GM19023 (cell line): ENCODE measurements at regions not wholly inside any gene's neighbourhood (a gene's known extent, or its start where the extent isn't known, plus 50 kb on each side); places are given as distances from the start of the nearest gene placed in this dataset.
"Not testable (repeated sequence)": the region's sequence is repeated elsewhere in the genome, so short reads cannot be mapped to it uniquely, and the experiment has no call there.

Experiments
- ATAC-seq: cut with Tn5 transposase; IDR thresholded peaks from one replicate; pipeline ENCODE4 v1.9.1; 2021; ENCODE audit warnings: mild to moderate bottlenecking, moderate library complexity; ENCODE audit not compliant: unreplicated experiment

DNA sequence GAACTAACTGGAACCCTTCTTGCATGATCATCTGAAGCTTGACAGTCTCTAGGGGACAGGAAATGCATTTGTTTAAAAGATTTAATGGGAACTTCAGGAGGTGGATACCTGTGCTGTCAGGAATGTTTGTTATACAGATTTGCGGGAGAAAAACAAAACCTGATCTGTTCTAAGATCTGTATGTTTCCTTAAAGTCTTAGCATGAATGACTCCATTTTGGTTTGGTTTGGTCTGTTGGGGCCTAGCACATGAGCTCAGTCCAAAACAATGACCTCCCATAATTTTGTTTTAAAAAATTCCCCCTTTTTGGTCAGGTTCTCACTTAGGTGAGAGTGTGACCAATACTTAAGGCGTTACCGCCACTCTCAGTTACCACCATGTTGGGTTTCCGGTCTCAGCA, 138.7 kb downstream of the AKR1D1 start:
- ATAC-seq, result no peak

DNA sequence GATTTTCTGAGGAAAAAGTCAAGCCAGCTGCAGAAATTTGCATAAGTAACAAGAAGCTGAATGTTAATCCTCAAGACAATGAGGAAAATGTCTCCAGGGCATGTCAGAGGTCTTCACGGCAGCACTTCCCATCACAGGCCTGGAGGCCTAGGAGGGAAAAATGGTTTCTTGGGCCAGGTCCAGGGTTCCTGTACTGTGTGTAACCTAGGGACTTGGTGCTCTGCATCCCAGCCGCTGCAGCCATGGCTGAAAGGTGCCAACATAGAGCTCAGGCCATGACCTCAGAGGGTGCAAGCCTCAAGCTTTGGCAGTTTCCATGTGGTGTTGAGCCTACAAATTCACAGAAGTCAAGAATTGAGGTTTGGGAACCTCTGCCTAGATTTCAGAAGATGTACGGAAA, 144.1 kb downstream of the AKR1D1 start:
- ATAC-seq, result not testable (repeated sequence)

DNA sequence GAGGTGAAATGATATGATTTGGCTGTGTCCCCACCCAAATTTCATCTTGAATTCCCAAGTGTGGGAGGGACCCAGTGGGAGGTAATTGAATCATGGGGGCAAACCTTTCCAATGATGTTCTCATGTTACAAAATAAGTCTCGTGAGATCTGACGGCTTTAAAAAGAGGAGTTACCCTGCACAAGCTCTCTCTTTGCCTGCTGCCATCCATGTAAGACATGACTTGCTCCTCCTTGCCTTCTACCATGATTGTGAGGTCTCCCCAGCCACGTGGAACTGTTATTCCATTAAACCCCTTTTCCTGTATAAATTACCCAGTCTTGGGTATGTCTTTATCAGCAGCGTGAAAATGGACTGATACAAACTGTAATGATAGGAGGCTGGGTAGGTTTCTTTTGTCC, 145.1 kb downstream of the AKR1D1 start:
- ATAC-seq, result not testable (repeated sequence)

DNA sequence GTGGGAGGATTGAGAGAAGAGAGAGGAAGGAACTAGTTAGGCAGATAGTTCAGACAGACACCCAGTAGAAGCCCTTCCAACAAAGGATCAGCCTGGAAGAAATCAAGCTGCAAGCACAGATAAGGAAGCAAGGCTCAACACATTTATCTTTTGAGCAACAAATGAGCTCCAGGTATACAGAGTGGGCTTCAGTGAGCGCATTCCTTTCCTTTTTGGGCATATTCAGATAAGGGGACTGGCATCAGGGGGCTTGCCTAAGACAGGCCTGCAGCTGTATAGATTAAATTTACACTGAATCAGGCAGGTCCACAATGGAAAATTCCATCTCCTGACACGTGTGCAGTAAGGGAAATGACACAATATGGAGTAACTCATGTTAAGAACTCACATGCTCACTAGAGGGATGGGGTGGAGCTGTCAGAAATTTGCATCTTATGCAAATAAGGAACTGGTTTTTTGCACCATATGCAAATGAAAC, 147.2 kb downstream of the AKR1D1 start:
- no peak for ATAC-seq

DNA sequence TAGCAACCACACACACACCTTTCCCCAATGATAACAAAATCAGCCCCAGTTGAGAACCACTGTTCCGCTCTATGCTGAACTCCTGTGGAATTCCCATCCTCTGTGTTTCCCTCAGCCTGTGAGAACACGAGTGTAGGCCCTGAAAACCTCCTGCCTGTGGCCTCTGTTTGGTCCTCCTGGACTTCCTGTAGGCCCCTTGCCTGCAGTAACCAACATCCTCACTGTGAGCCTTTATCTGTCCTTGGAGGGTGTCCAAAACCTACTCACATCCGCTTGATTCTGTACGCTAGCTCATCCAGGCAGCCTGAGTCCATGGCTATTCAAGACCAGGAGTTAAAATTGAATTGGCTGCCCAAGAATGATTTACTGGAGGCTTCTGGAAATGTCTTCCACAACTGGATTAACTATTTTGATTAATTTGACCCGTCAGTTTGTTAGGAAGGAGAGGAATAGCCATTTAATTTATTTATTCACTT, 149.8 kb downstream of the AKR1D1 start:
- no peak for ATAC-seq

DNA sequence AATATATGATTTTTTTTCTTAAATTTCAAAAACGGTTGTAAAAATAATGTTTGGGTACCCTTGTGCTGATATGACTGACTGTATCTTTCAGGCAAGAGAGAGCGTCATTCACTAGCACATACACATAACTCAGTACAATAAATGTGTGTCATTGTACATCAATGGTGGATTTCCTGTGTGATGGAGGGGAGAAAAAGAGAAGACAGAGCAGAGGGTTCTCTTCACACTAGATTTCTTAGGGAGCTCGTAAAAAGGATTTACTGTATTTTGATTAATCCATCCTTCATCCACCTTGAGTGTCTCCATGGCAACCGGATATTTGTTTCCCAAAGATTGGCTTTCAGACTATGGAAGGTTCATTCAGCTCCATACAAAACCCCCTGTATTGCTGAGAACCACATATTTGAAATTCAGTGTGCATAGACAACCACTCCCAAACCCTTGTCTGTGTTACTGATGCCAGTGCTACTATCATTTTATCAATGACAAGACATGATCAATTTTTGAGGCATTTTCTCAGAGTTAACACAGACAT, 150.6 kb downstream of the AKR1D1 start:
- no peak for ATAC-seq

DNA sequence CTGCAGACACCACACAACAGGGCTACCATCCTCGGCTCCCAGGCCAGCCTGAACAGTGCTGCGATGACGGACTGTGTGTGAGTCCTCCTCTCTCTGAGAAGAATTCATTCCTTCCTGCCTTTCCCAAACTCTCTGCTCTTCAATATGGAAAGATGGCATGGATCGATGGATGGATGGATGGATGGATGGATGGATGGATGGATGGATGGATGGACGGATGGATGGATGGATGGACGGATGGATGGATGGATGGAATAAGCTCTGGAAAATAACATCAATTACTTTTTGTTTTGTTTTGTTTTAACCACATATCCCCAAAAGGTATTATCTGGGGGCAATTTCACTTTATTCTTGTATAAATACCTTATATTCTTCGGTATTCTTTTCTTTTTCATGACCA, 151.9 kb downstream of the AKR1D1 start:
- ATAC-seq, result no peak

DNA sequence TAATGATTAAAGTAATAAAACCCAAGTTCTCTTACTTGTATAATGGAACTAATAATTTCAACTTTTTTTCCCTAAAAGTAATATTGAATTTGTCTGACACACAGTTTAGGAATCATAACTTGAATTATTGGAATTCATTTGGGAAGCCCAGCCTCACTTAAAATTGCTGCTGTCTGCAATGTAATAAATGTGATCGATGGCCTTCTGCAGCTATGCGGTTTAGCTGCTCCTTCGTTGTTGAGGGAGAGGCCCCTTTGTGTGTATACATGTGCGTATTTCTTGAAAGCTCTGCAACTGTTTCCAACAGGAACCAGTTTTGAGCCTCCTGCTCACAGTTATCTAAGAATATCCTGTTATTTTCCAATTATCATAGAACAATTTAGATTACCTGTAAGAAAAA, 152.5 kb downstream of the AKR1D1 start:
- no peak for ATAC-seq

DNA sequence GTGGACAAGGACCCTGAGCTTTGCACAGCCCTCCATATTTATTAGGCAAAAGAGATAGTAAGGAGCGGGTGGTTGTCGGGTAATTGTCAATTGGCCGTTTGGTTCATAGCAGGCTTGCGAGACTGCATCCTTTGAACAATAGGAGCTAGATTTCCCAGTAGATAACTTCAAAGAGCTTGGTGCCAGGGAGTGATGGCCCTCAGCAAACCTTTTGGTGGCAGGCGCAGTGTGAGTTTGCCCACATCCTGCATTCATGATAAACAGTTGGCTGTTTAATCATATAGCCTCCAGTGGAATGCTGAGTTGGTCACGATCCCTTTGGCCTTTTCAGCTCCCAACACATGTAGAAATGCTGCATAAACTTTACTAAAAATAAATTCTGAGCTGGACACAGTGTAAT, 156.9 kb downstream of the AKR1D1 start:
- no peak for ATAC-seq

DNA sequence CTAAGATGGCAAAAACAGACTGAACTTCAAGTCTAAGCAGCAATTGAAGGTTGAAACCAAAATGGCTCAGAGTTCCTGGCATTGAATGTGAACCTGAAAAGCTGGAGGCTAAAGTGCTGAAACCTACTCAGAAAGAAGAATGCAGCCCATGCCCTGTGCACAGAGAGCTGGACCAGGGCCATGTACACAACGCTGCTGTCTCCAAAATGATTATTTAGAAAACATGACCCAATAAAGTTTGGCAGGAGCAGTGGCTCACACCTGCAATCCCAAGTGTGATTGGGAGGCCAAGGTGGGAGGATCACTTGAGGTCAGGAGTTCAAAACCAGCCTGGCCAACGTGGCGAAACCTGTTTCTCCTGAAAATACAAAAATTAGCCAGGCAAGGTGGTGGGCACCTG, 158.9 kb downstream of the AKR1D1 start:
- no peak for ATAC-seq

DNA sequence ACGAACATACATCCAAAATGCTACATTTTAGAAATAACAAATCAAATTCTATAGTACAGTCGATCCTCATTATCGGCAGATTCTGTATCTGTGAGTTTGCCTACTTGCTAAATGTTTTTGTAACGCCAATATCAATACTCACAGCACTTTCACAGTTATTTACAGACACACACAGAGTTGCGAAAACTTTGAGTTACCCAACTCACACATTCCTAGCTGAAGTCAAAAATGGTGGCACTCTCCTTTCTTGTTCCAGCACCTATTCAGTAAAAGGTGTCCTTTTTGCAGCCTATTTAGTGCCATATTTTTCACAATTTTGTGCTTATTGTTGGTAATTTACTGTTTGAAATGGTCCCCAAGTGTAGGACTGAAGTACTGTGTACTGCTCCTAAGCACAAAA, 161.7 kb downstream of the AKR1D1 start:
- ATAC-seq, result no peak

DNA sequence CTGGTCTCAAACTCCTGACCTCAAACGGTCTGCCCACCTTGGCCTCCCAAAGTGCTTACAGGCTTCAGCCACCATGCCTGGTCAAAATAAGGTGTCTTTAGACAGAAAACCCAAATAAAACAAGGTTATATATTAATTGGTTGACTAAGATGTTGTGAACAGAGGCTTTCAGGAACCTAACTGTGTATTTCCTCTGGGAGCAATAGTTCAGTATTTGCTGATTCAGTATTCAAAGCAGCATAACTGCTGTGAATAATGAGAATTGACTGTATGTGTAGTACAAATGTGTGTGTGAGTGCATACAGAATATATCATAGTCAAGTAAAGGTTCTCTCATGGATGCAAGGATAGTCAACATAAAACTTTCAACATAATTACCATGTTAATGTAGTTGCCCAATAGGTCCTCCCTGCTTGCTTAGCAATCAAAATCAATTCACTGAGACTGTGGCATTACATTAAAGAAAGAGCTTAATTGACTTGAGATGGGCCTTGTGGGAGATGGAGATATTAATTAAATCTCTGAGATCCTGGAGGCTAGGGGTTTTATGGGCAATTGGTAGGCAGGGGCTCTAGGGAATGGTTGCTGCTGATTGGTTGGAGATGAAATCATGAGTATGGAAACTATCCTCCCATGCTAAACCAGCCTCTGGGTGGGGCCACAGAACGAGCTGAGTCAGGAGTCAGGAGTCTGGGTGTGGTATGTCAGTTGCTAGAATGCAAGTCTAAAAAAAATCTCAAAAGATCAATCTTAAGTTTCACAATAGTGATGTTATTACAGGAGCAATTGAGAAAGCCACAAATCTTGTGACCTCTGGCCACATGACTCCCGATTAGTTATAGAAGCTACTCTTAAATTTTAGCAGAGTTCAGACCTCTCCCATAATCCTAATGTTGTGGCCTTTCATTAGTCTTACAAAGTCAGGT, 162.7 kb downstream of the AKR1D1 start:
- ATAC-seq, result no peak

DNA sequence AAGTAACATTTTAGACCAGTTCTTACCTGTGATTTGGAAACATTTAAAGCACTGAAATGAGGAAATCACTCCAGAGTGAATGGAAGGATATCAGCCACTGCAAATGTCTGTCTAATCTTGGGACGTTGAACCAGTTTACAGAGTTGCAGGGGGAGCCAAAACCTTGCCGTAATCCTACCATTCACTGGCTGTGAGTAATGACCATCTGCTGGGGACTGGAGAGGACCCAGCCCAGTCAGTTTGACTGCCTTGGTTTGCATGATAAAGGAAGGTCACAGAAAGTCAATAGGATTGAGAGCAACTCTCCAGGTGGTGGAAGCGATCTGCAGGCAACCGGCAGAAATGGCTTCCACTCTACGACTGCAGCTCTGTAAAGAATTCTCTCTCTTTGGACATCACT, 167.2 kb downstream of the AKR1D1 start:
- no peak for ATAC-seq

DNA sequence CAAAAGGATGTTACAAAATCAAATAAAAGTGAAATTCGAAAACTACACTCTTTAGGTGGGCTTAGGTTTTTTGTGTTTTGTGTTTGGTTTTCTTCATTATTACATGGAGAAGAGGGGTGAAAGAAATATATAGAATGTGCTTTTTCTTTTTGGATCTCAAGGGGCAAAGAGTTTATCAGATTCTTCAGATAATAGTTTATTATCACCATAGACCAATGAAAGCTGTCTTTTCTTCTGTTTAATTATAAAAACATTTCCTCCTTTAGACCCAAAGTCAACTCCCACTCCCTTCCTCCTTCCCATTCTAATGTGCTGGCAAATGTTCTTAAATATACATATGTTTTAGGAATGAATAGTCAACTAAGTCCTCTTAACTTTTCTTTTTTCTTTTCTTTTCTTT, 167.6 kb downstream of the AKR1D1 start:
- no peak for ATAC-seq

DNA sequence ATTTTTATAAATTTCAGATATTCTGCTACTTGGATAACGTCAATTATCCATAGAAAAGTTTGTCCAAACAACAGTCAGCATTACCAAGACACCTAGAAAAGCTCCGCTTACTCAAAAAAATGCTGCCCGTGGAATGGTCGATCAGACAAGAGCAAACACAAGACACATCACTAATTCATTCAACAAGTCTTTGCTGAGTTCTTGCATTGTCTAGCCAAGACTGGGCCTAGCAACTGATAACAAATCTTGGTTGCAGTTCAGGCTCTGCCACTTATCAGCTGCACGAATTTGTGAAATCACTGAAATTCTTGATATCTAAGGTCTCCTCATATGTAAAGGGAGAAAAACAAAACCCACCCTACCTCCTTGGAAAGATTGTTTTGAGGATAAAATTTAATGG, 168.3 kb downstream of the AKR1D1 start:
- ATAC-seq, result no peak

DNA sequence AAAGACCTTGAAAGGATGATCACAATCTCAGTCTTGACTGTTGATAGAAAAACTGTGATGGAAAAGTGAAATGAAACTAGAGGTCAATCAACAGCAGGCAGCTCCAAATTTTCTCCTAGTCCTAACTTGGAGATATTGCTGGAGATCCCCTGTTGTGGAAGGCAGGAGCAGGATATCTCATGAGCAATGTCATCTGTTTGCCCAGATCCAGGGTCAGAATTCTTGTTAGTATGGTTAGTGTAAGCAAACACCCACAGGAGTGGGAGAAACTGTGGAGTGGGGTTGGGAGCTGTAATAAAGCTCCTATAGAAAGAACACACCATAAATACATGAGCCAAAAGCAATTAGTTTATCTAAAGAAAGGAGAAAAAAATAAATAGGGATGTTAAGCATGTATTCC, 169.0 kb downstream of the AKR1D1 start:
- ATAC-seq, result no peak

DNA sequence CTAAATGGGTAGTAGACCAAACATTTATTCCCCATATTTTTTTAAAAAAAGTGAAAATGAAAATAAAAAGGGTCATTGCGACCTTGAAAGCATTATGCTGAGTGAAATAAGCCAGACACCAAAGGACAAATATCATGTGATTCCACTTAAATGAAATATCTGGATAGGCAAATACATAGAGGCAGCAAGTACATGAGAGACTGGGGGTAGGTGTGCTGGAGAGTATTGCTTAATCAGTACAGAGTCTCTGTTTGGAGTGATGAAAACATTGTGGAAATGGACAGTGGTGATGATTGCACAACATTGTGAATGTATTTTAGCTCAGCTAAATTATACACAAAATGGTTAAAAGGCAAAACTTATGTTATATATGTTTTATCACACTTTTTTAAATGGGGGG, 169.4 kb downstream of the AKR1D1 start:
- ATAC-seq, result no peak

DNA sequence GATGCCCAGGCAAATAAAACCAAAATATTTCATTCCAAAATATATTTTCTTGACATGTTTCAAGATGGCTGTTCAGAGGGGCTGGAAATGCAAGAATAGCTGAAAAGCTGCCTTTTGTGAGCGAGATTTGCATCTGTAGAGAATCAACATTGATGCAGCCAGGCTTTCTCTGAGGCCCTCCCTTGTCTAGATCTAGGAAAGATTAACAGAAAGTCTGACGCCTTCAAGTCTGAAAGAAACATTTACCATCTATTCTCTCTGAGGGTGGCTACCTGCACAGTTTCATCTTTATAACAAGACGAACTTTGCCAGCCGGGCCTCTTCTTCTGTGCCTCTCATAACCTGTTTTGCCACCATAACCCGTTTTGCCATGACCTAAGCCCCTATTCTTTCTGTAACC, 170.2 kb downstream of the AKR1D1 start:
- ATAC-seq, result no peak

DNA sequence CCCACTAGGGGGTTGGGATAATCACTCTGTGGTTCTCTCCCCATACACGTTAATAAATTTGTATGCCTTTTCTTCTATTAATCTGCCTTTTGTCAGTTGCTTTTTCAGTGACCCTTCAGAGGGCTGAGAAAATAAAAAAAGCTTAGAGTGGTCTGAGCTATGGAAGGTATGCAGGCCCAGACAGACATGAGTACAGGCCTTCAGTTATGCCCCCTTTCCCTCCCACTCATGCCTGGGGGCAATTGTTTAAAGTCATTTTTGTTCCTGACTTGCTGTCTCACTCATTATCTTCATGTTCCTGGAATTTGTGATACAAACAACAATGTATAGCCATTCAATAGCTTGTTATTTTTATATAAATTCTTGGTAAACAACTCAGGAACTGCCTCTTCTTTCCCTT, 170.8 kb downstream of the AKR1D1 start:
- ATAC-seq, result no peak

DNA sequence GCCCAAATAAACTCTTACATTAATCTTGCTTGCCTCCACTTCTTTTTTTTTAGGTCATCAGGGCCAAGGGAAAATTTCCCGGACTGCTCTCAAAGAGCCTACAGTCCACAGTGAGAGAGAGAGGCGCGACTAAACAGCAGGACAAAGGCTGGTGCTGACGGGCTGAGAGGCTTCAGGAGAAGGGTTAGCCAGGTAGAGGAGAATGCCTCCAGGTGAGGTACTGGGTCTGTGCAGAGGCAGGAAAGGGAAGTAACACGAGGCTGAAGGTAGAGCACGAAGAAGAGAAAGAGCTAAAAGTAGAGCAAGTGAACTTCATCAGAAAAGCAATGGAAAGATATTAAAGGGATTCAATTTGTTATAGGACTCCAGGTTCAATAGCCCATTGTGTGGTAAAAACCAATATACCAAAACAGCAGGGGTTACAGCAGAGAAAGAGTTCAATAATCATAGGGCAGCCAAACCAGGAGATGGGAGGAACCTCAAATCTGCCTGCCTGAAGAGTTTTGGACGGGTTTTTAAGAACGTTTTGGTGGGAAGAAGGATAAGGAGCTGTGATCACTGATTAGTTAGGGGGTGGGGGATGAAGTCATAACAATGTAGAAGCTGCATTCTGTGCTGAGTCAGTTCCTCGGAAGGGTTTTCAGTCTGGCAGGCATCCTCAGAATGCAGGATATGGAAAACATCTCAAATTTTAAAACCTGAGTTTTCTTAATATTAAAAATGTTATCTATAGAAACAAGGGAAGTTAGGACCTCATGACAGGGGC, 171.5 kb downstream of the AKR1D1 start:
- no peak for ATAC-seq

DNA sequence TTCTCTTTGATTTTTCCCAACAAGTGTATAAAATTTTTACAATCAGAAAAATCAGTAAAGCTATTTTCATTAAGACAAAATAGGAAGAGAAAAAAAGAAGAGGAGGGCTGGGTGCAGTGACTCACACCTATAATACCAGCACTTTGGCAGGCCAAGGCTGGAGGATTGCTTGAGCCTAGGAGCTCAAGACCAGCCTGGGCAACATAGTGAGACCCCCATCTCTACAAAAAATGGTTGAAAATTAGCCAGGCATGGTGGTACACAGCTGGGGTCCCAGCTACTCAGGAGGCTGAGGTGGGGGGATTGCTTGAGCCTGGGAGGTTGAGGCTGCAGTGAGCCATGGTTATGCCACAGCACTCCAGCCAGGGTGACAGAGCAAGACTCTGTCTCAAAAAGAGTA, 172.3 kb downstream of the AKR1D1 start:
- ATAC-seq, result no peak

DNA sequence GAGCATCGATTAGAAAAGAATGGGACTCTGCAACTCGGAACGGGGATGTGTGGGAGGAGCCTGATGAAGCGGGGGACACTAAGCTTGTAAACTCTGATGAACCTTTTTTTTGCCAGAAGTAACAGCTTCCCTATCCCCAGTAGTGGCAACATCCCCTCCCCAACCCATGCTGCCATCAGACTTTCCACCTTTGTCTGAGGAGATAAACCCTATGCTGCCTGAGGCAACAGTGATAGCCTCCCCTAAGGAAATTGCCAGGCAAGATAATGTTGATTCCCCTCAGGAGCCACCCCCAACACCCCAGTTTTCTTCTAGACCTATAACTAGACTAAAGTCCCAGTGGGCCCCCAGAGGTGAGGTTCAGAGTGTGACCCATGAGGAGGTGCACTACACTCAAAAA, 173.7 kb downstream of the AKR1D1 start:
- ATAC-seq, result no peak
